Transverse colon (tissue), 4 donors: ENCODE measurements at regions not wholly inside any gene's neighbourhood (a gene's known extent, or its start where the extent isn't known, plus 50 kb on each side); places are given as distances from the start of the nearest gene placed in this dataset.

Source experiments
- DNase-seq: peaks from one replicate; pipeline ENCODE4 v3.0.0-alpha.2; 2019
- H3K27ac ChIP-seq, 4 donors: fragments of 200-600 bp; sonication (generic); 2 replicates each; pipeline ENCODE4 v1.5.1; 2016 to 2018; ENCODE audit warnings: inconsistent platforms in 4 of 4
- H3K27me3 ChIP-seq: fragments of 200-600 bp; sonication (generic); 2 replicates; pipeline ENCODE4 v1.5.1; 2017; ENCODE audit warnings: inconsistent platforms
- H3K36me3 ChIP-seq, 4 donors: fragments of 200-600 bp; sonication (generic); 2 replicates each; pipeline ENCODE4 v1.5.1; 2017 to 2019; ENCODE audit warnings: inconsistent platforms in 4 of 4
- H3K4me1 ChIP-seq, 4 donors: fragments of 200-600 bp; sonication (generic); 2 replicates each; pipeline ENCODE4 v1.5.1; 2017 to 2020; ENCODE audit warnings: inconsistent platforms in 4 of 4
- H3K4me3 ChIP-seq, 4 donors: fragments of 200-600 bp; sonication (generic); 1 replicate in 1 of 4; 2 replicates in 3 of 4; pipeline versions ENCODE4 v1.5.1 to v1.6.1; 2017 to 2019; ENCODE audit warnings: inconsistent platforms in 4 of 4
- H3K9me3 ChIP-seq, 2 donors: fragments of 200-600 bp; sonication (generic); 2 replicates each; pipeline ENCODE4 v1.5.1; 2017 to 2019; ENCODE audit warnings: inconsistent platforms in 2 of 2
- CTCF ChIP-seq, 5 experiments: fragments of 200-600 bp in 3 of 5; fragments of 450-650 bp in 2 of 5; sonication (generic) in 3 of 5; IDR thresholded peaks; 1 replicate in 2 of 5; 2 replicates in 3 of 5; pipeline ENCODE4 v1.5.1; 2016 to 2017; ENCODE audit warnings: antibody characterized with exemption in 5 of 5, inconsistent platforms in 3 of 5, mild to moderate bottlenecking in 2 of 5, moderate library complexity in 1 of 5
- EP300 ChIP-seq: sonication (generic); formaldehyde crosslinking; IDR thresholded peaks from one replicate; pipeline ENCODE4 v1.6.1; 2017; ENCODE audit warnings: antibody characterized with exemption, low read depth
- POLR2A ChIP-seq: fragments of 450-650 bp; IDR thresholded peaks from one replicate; pipeline ENCODE4 v1.6.1; 2016; ENCODE audit warnings: antibody characterized with exemption, mild to moderate bottlenecking, moderate library complexity
- POLR2AphosphoS5 ChIP-seq, 3 donors: sonication (generic); formaldehyde crosslinking; IDR thresholded peaks; one replicate each; pipeline ENCODE4 v1.6.1; 2016; ENCODE audit warnings: antibody characterized with exemption in 3 of 3
- WGBS, 2 donors: methylation state at CpG; one replicate each; pipeline ENCODE4 v1.1.5; 2018; ENCODE audit warnings: low coverage in 1 of 2; 5-methylcytosine and 5-hydroxymethylcytosine counted together
- in situ Hi-C, 4 donors: fragments of 200-750 bp; cut with MboI; loops; one replicate each; pipeline versions ENCODE4 v1.15.0 to v1.15.1; 2017; ENCODE audit warnings: low sequenced_read_pairs in 3 of 4, low pct_ligation_motif_present in 1 of 4, low pct_unique_long_range_greater_than_20kb in 1 of 4
- intact Hi-C: fragments of 100-400 bp; cut with DNase I; formaldehyde crosslinking; loops from one replicate; pipeline ENCODE4 v1.15.1; 2023; ENCODE audit warnings: low total_unique reads

GRCh38 chr14:61968207-61968606, 206.0 kb downstream of the SNAPC1 start:
- H3K27me3 ChIP-seq = no peaks in the 10 kb centered on the region
- 80 to 98% methylated on average over 2 of the region's 2 CpGs for WGBS, 2 donors
- intact Hi-C loops = no loop called here
- no peaks in the 10 kb centered on the region for H3K4me1 ChIP-seq
- no peaks in the 10 kb centered on the region for H3K9me3 ChIP-seq
- in situ Hi-C loops = no loop called here
- H3K36me3 ChIP-seq = no peaks in the 10 kb centered on the region
- H3K4me3 ChIP-seq = no peak overlapping the region
- no peak for TF ChIP-seq POLR2AphosphoS5 (IDR thresholded peaks at IDR 0.05)
- TF ChIP-seq EP300 = no peak
- no peak for TF ChIP-seq POLR2A
- H3K27ac ChIP-seq = no peak overlapping the region
- no peak for DNase-seq

- Histone ChIP-seq H3K27ac (no peak overlapping the region), H3K36me3 (no peaks in the 10 kb centered on the region), H3K4me1 (no peaks in the 10 kb centered on the region), H3K27me3 (no peaks in the 10 kb centered on the region), H3K9me3 (peaks cover 0 to 3% of the 10 kb centered on the region in 2 donors), H3K4me3 (no peak overlapping the region)
- no peak for DNase-seq
- 65 to 82% methylated on average over 3 of the region's 3 CpGs for WGBS, 2 donors
- in situ Hi-C loops = no loop called here
- intact Hi-C loops = no loop called here
- TF ChIP-seq CTCF (IDR thresholded peaks at IDR 0.05) (no peak), POLR2AphosphoS5 (IDR thresholded peaks at IDR 0.05) (no peak), POLR2A (no peak), EP300 (no peak)
These were observed 210.5 kb downstream of the SNAPC1 start for GRCh38 chr14:61972711-61973110.

- no peak overlapping the region for H3K4me3 ChIP-seq
- intact Hi-C loops = no loop called here
- no peak overlapping the region for H3K27ac ChIP-seq
- peaks cover 0 to 3% of the 10 kb centered on the region in 2 donors for H3K9me3 ChIP-seq
- H3K36me3 ChIP-seq = no peaks in the 10 kb centered on the region
- in situ Hi-C loops = no loop called here
- no peak for DNase-seq
- TF ChIP-seq POLR2AphosphoS5 (IDR thresholded peaks at IDR 0.05) = no peak
- TF ChIP-seq EP300 = no peak
- no peaks in the 10 kb centered on the region for H3K4me1 ChIP-seq
- 92 to 100% methylated on average over 4 to 5 of the region's 5 CpGs for WGBS, 2 donors
- no peaks in the 10 kb centered on the region for H3K27me3 ChIP-seq
These were observed 211.8 kb downstream of the SNAPC1 start for GRCh38 chr14:61973981-61974380.

GRCh38 chr14:61977217-61977616, 215.0 kb downstream of the SNAPC1 start:
- intact Hi-C loops (no loop called here), in situ Hi-C loops (no loop called here)
- Histone ChIP-seq H3K27ac (no peak overlapping the region), H3K27me3 (no peaks in the 10 kb centered on the region), H3K4me3 (no peak overlapping the region), H3K4me1 (no peaks in the 10 kb centered on the region), H3K9me3 (peaks cover 0 to 3% of the 10 kb centered on the region in 2 donors), H3K36me3 (no peaks in the 10 kb centered on the region)
- no peak for DNase-seq
- no peak for TF ChIP-seq POLR2AphosphoS5 (IDR thresholded peaks at IDR 0.05)
- TF ChIP-seq EP300 = no peak
- no peak for TF ChIP-seq CTCF (IDR thresholded peaks at IDR 0.05)
- TF ChIP-seq POLR2A = no peak

GRCh38 chr14:61988240-61988639, 226.0 kb downstream of the SNAPC1 start:
- in situ Hi-C loops = no loop called here
- TF ChIP-seq EP300 (no peak), CTCF (IDR thresholded peaks at IDR 0.05) (no peak), POLR2A (no peak), POLR2AphosphoS5 (IDR thresholded peaks at IDR 0.05) (no peak)
- H3K4me1 ChIP-seq = peaks cover 0 to 5% (median 2%) of the 10 kb centered on the region in 4 donors
- H3K9me3 ChIP-seq = no peaks in the 10 kb centered on the region
- no peaks in the 10 kb centered on the region for H3K27me3 ChIP-seq
- WGBS, 2 donors = 37 to 56% methylated on average over 2 of the region's 2 CpGs
- DNase-seq = no peak
- H3K27ac ChIP-seq = no peak overlapping the region
- no peak overlapping the region for H3K4me3 ChIP-seq
- intact Hi-C loops = no loop called here
- no peaks in the 10 kb centered on the region for H3K36me3 ChIP-seq
